ENCODE measurements at regions not wholly inside any gene's neighbourhood (a gene's known extent, or its start where the extent isn't known, plus 50 kb on each side); places are given as distances from the start of the nearest gene placed in this dataset.

GRCh38 chr6:126537061-126537816 lies 197.3 kb downstream of the CENPW start:
- Histone ChIP-seq H3K4me2 (ENCODE audit: low read length) (no peak overlapping the region), H3K27me3 (ENCODE audit: control insufficient read depth, low read length) (peaks cover 7% of the 10 kb centered on the region; the same call in 1 of the 2 replicates), H3K9me2 (replicated peaks; ENCODE audit: control insufficient read depth, low read length) (no peaks in the 10 kb centered on the region), H3K9me3 (ENCODE audit: control insufficient read depth, insufficient read depth, low read length) (no peaks in the 10 kb centered on the region), H3F3A (ENCODE audit: control insufficient read depth, insufficient read depth) (no peaks in the 10 kb centered on the region), H3K4me1 (ENCODE audit: control insufficient read depth, low read length) (no peaks in the 10 kb centered on the region), H4K20me1 (ENCODE audit: control insufficient read depth, insufficient read depth, low read depth, low read length) (no peaks in the 10 kb centered on the region), H3K27ac (ENCODE audit: low read depth, low read length) (no peak overlapping the region), H3K4me3 (ENCODE audit: low read length) (no peak overlapping the region), H3K79me2 (ENCODE audit: control insufficient read depth, low read length) (no peaks in the 10 kb centered on the region), H3K36me3 (ENCODE audit: control insufficient read depth, low read length) (no peaks in the 10 kb centered on the region)
- TF ChIP-seq CTCF (IDR thresholded peaks at IDR 0.05; ENCODE audit: low read depth, low read length, poor library complexity, severe bottlenecking) (no peak), EZH2phosphoT487 (IDR thresholded peaks at IDR 0.05; ENCODE audit: borderline replicate concordance, low read length) (no peak)

DNA sequence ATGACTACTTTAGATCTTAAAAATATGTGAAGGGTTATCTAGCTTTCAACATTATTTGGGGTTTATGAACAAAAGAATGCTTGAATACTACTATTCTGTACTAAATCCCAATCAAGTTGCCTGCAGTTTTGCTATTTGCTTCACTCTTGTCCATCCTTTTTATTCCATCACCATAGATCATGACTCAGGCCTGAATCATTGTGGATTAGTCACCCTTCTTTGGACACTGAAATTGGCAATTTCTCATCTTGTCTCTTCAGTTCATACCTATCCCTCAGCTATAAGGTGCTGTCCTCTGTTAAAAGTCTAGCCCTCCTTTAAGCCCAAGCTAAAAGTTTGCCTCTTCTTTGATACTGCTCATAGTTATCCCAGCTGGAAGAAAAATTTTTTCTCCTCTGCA lies 199.1 kb downstream of the CENPW start:
- Histone ChIP-seq H3K36me3 (ENCODE audit: control insufficient read depth, low read length) (no peaks in the 10 kb centered on the region), H3K27ac (ENCODE audit: low read depth, low read length) (no peak overlapping the region), H3K79me2 (ENCODE audit: control insufficient read depth, low read length) (no peaks in the 10 kb centered on the region), H3K27me3 (ENCODE audit: control insufficient read depth, low read length) (peaks cover 7% of the 10 kb centered on the region; the same call in 1 of the 2 replicates), H3K4me1 (ENCODE audit: control insufficient read depth, low read length) (no peaks in the 10 kb centered on the region), H3K9me2 (replicated peaks; ENCODE audit: control insufficient read depth, low read length) (no peaks in the 10 kb centered on the region), H3K4me3 (ENCODE audit: low read length) (no peak overlapping the region), H3F3A (ENCODE audit: control insufficient read depth, insufficient read depth) (no peaks in the 10 kb centered on the region), H3K4me2 (ENCODE audit: low read length) (no peak overlapping the region), H4K20me1 (ENCODE audit: control insufficient read depth, insufficient read depth, low read depth, low read length) (no peaks in the 10 kb centered on the region), H3K9me3 (ENCODE audit: control insufficient read depth, insufficient read depth, low read length) (no peaks in the 10 kb centered on the region)
- TF ChIP-seq CTCF (IDR thresholded peaks at IDR 0.05; ENCODE audit: low read depth, low read length, poor library complexity, severe bottlenecking), result no peak

DNA sequence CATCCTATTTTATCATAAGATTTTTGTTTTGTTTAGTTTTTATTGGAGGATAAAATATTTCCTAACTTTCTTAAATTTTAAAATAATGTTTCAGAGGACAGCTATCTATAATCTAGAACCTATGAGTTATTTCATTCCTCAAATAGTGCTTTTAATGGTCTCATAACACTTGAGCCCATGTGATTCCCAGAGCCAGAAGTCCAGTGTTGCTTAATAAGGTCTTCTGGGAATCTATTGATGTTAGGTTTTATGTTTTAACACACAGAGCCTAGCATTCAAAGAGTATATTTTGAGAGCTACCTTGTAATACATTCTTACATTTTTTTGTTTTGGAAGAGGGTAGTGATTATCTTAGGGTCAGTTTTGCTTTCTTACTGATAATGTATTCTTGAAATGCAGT lies 200.2 kb downstream of the CENPW start:
- H3F3A ChIP-seq (ENCODE audit: control insufficient read depth, insufficient read depth), result no peaks in the 10 kb centered on the region
- H3K9me2 ChIP-seq (replicated peaks; ENCODE audit: control insufficient read depth, low read length), result no peaks in the 10 kb centered on the region
- no peak for TF ChIP-seq EZH2phosphoT487 (IDR thresholded peaks at IDR 0.05; ENCODE audit: borderline replicate concordance, low read length)
- no peak for TF ChIP-seq CTCF (IDR thresholded peaks at IDR 0.05; ENCODE audit: low read depth, low read length, poor library complexity, severe bottlenecking)
- H4K20me1 ChIP-seq (ENCODE audit: control insufficient read depth, insufficient read depth, low read depth, low read length), result no peaks in the 10 kb centered on the region
- H3K27ac ChIP-seq (ENCODE audit: low read depth, low read length), result no peak overlapping the region
- no peaks in the 10 kb centered on the region for H3K4me1 ChIP-seq (ENCODE audit: control insufficient read depth, low read length)
- H3K4me2 ChIP-seq (ENCODE audit: low read length), result no peak overlapping the region
- no peaks in the 10 kb centered on the region for H3K9me3 ChIP-seq (ENCODE audit: control insufficient read depth, insufficient read depth, low read length)
- H3K79me2 ChIP-seq (ENCODE audit: control insufficient read depth, low read length), result no peaks in the 10 kb centered on the region
- H3K4me3 ChIP-seq (ENCODE audit: low read length), result no peak overlapping the region
- peaks cover 7% of the 10 kb centered on the region; the same call in 1 of the 2 replicates for H3K27me3 ChIP-seq (ENCODE audit: control insufficient read depth, low read length)
- H3K36me3 ChIP-seq (ENCODE audit: control insufficient read depth, low read length), result no peaks in the 10 kb centered on the region
